NCI-H460 (cell line): ENCODE measurements at regions not wholly inside any gene's neighbourhood (a gene's known extent, or its start where the extent isn't known, plus 50 kb on each side); places are given as distances from the start of the nearest gene placed in this dataset.

Experiments used
- DNase-seq: peaks from one replicate; pipeline ENCODE4 v3.0.0-alpha.2; 2016; ENCODE audit warnings: low read depth; ENCODE audit errors: extremely low read depth

- DNase-seq: no peak
Measured at GRCh38 chr6:54009052-54009654, 102.1 kb upstream of the MLIP start.

- no peak for DNase-seq
Measured at GRCh38 chr6:54010340-54011276, 100.6 kb upstream of the MLIP start.

GRCh38 chr6:54011277-54011648, 100.0 kb upstream of the MLIP start:
- DNase-seq: no peak

GRCh38 chr6:54013966-54014365, 97.3 kb upstream of the MLIP start:
- DNase-seq: no peak

- DNase-seq: no peak
Measured at GRCh38 chr6:54014440-54014839, 96.8 kb upstream of the MLIP start.

- DNase-seq: no peak
Measured at GRCh38 chr6:54017877-54018276, 93.4 kb upstream of the MLIP start.

- no peak for DNase-seq
Measured at GRCh38 chr6:54018722-54019121, 92.5 kb upstream of the MLIP start.

- no peak for DNase-seq
Measured at GRCh38 chr6:54019860-54020259, 91.4 kb upstream of the MLIP start.

- DNase-seq: no peak
Measured at GRCh38 chr6:54020334-54020733, 90.9 kb upstream of the MLIP start.

- DNase-seq: no peak
Measured at GRCh38 chr6:54026652-54027400, 84.4 kb upstream of the MLIP start.

- DNase-seq: no peak
Measured at GRCh38 chr6:54028170-54028569, 83.1 kb upstream of the MLIP start.

GRCh38 chr6:54029187-54029586, 82.1 kb upstream of the MLIP start:
- DNase-seq: no peak

GRCh38 chr6:54031169-54031568, 80.1 kb upstream of the MLIP start:
- DNase-seq: no peak

GRCh38 chr6:54037277-54037779, 73.9 kb upstream of the MLIP start:
- DNase-seq: no peak

GRCh38 chr6:54040545-54040944, 70.7 kb upstream of the MLIP start:
- no peak for DNase-seq

GRCh38 chr6:54041239-54041638, 70.0 kb upstream of the MLIP start:
- DNase-seq: no peak

- DNase-seq: no peak
Measured at GRCh38 chr6:54043360-54043759, 67.9 kb upstream of the MLIP start.

- no peak for DNase-seq
Measured at GRCh38 chr6:54044059-54044458, 67.2 kb upstream of the MLIP start.

GRCh38 chr6:54048782-54049181, 62.5 kb upstream of the MLIP start:
- DNase-seq: no peak

- no peak for DNase-seq
Measured at GRCh38 chr6:54050750-54051149, 60.5 kb upstream of the MLIP start.

GRCh38 chr6:54053881-54054391, 57.3 kb upstream of the MLIP start:
- DNase-seq: peak; percentile 90
